ENCODE measurements at regions not wholly inside any gene's neighbourhood (a gene's known extent, or its start where the extent isn't known, plus 50 kb on each side); places are given as distances from the start of the nearest gene placed in this dataset.
"Not testable (repeated sequence)": the region's sequence is repeated elsewhere in the genome, so short reads cannot be mapped to it uniquely, and the experiment has no call there.

DNA sequence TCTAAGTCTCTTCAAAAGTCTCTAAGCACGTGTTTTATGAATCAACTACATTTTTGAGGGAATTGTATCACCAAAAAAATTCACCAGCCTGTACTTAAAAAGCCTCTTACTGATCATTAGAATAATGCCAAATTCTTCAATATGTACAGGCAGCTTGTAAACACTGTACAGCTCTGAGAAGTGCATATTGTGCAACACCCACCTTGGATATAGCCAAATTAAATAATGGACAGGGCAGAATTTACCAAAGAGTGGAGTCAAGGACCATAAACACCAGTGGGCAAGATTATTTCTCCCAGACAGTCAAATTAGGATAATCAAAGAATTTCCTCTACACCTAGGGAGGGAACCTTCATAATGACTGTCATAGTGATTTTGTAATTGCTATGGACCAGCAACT lies 338.2 kb downstream of the NR4A2 start:
- DNase-seq (ENCODE audit: extremely low spot score) = no peak
- TF ChIP-seq, protein P1, sequence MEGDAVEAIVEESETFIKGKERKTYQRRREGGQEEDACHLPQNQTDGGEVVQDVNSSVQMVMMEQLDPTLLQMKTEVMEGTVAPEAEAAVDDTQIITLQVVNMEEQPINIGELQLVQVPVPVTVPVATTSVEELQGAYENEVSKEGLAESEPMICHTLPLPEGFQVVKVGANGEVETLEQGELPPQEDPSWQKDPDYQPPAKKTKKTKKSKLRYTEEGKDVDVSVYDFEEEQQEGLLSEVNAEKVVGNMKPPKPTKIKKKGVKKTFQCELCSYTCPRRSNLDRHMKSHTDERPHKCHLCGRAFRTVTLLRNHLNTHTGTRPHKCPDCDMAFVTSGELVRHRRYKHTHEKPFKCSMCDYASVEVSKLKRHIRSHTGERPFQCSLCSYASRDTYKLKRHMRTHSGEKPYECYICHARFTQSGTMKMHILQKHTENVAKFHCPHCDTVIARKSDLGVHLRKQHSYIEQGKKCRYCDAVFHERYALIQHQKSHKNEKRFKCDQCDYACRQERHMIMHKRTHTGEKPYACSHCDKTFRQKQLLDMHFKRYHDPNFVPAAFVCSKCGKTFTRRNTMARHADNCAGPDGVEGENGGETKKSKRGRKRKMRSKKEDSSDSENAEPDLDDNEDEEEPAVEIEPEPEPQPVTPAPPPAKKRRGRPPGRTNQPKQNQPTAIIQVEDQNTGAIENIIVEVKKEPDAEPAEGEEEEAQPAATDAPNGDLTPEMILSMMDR (IDR thresholded peaks at IDR 0.05; ENCODE audit: control extremely low read depth, extremely low read depth, low read depth, missing control alignments) = no peak
- CTCF ChIA-PET = no interaction called here
- POLR2A ChIA-PET = no interaction called here

DNA sequence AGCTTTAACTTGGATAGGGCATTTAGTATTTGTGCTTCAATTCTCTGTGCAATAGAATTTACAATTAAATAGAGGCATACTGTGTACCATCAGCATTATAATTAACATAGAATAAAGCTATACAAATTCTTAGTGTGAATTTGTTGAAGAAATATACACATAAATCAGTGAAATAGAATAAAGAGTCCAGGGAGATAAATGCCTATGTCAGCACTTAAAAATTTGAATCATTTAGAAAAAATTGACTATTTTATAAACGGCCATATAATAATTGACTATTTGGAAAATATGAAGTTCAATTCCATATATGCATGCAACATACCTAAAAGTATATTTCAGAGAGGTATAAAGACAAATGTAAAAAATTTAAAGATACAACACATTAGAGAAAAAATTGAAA lies 348.7 kb downstream of the NR4A2 start:
- no peak for DNase-seq (ENCODE audit: extremely low spot score)
- CTCF ChIA-PET = no interaction called here

DNA sequence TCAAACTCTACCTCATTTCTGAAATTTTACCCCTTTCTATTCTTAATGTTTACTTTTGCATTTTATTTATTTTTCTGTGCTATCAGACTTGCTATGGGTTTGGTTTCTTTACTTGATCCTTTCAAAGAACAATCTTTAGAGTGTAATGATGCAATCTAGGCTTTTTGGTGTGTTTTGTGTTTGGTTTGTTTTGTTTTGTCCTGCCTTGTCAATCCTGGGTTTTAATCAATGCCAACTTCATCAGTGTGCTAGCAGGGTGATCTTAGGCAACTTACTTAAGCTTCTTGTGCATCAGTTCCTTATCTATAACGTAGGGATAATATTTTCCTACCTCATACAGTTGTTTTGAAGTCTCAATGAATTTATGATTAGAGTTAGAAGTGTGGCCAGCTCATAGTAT lies 350.4 kb downstream of the NR4A2 start:
- CTCF ChIA-PET = no interaction called here
- POLR2A ChIA-PET = no interaction called here
- TF ChIP-seq, protein P1 (IDR thresholded peaks at IDR 0.05; ENCODE audit: control extremely low read depth, extremely low read depth, low read depth, missing control alignments) = no peak
- no peak for DNase-seq (ENCODE audit: extremely low spot score)

More for the DNA sequence above, 348.7 kb downstream of the NR4A2 start:
- TF ChIP-seq, protein P1 (IDR thresholded peaks at IDR 0.05; ENCODE audit: control extremely low read depth, extremely low read depth, low read depth, missing control alignments) = no peak
- POLR2A ChIA-PET = no interaction called here

DNA sequence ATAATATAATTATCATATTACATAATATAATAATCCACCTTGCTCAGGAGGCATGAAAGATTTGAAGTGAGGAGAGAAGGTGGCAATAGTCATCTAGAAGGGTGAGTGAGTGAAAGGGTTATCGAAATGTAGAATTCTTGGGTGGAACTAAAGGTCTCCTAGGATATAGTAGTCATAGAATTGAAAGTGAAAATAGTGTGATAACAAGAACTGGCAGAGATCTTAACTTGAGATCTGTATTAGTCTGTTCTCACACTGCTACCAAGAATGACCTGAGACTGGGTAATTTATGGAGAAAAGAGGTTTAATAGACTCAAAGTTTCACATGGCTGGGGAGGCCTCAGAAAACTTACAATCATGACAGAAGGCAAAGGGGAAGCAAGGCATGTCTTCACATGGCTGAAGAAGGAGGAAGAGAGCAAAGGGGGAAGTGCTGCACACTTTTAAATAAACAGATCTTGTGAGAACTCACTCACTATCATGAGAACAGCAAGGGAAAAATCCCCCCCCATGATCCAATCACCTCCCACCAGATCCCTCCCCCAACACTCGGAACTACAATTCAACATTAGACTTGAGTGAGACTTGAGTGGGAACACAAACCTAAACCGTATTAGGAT lies 351.5 kb downstream of the NR4A2 start:
- TF ChIP-seq, protein P1 (IDR thresholded peaks at IDR 0.05; ENCODE audit: control extremely low read depth, extremely low read depth, low read depth, missing control alignments) = no peak
- ChIA-PET CTCF (no interaction called here), POLR2A (no interaction called here)
- no peak for DNase-seq (ENCODE audit: extremely low spot score)

DNA sequence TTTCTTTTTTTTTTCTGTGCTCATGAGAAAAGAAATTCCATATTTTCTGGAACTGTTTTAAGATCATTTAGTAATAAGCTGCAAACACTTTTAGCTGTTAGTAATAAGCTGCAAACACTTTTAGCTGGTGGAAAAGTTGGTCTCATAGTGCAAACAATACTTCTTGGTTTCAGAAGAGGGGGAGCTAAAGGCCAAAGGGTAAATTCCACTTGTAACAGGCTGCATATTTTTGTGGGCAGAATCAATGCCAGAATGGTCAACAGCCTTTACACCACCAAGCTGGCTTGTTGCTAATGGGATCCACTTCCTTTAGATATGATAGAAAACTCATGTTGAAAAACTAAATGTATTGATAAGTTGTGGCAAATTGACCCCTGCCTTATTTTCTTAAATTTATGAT lies 356.8 kb downstream of the NR4A2 start:
- TF ChIP-seq, protein P1 (IDR thresholded peaks at IDR 0.05; ENCODE audit: control extremely low read depth, extremely low read depth, low read depth, missing control alignments) = no peak
- ChIA-PET POLR2A (no interaction called here), CTCF (interaction anchor here (1.5 kb wide), 1 partner anchor 12 kb away, joined by 3 read pairs; no protein-coding TSS in a partner anchor)
- DNase-seq (ENCODE audit: extremely low spot score) = no peak

DNA sequence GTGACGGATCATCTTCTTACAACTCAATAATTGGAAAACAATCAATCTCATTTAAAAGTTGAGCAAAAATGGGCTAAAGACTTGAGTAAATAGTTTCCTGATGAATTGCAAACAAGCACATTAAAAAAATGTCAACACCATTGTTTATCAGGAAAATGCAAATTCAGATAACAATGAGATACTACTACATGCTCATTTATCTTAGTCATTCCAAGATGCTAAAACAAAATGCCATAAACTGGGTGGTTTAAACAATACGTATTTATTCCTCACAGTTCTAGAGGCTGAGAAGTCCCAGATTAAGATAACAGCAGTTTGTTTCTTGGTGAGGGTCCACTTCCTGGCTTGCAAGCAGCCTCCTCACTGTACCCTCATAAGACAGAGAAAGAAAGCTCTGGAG lies 359.6 kb downstream of the NR4A2 start:
- ChIA-PET POLR2A (no interaction called here), CTCF (no interaction called here)
- DNase-seq (ENCODE audit: extremely low spot score) = no peak
- TF ChIP-seq, protein P1 (IDR thresholded peaks at IDR 0.05; ENCODE audit: control extremely low read depth, extremely low read depth, low read depth, missing control alignments) = no peak

DNA sequence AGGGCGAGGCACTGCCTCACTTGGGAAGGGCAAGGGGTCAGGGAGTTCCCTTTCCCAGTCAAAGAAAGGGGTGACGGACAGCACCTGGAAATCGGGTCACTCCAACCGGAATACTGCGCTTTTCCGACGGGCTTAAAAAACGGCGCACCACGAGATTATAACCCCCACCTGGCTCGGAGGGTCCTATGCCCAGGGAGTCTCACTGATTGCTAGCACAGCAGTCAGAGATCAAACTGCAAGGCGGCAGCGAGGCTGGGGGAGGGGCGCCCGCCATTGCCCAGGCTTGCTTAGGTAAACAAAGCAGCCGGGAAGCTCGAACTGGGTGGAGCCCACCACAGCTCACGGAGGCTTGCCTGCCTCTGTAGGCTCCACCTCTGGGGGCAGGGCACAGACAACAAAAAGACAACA lies 366.5 kb downstream of the NR4A2 start:
- CTCF ChIA-PET; POLR2A ChIA-PET; DNase-seq (ENCODE audit: extremely low spot score): not testable (repeated sequence)
